Breast epithelium (tissue), 4 donors: ENCODE measurements at regions not wholly inside any gene's neighbourhood (a gene's known extent, or its start where the extent isn't known, plus 50 kb on each side); places are given as distances from the start of the nearest gene placed in this dataset.

Source experiments
- DNase-seq, 2 donors: peaks; one replicate each; pipeline ENCODE4 v3.0.0-alpha.2; 2019; ENCODE audit warnings: low spot score in 2 of 2
- H3K27ac ChIP-seq, 2 donors: fragments of 200-600 bp; sonication (generic) in 1 of 2; one replicate each; pipeline ENCODE4 v1.5.1; 2016 to 2019; ENCODE audit warnings: mild to moderate bottlenecking in 1 of 2
- H3K27me3 ChIP-seq, 2 donors: fragments of 200-600 bp; sonication (generic) in 1 of 2; one replicate each; pipeline versions ENCODE4 v1.5.1 to v1.6.0; 2017 to 2019; ENCODE audit warnings: control low read depth in 1 of 2, mild to moderate bottlenecking in 1 of 2
- H3K36me3 ChIP-seq: fragments of 200-600 bp; one replicate; pipeline ENCODE4 v1.5.1; 2019
- H3K4me1 ChIP-seq, 2 donors: fragments of 200-600 bp; sonication (generic); one replicate each; pipeline ENCODE4 v1.5.1; 2016 to 2019; ENCODE audit warnings: control low read depth in 1 of 2
- H3K4me3 ChIP-seq, 3 donors: fragments of 200-600 bp; sonication (generic); 1 replicate in 2 of 3; 2 replicates in 1 of 3; pipeline ENCODE4 v1.5.1; 2016 to 2019; ENCODE audit warnings: mild to moderate bottlenecking in 3 of 3, moderate library complexity in 2 of 3
- H3K9me3 ChIP-seq, 2 donors: fragments of 200-600 bp; sonication (generic) in 1 of 2; one replicate each; pipeline ENCODE4 v1.5.1; 2016 to 2019; ENCODE audit warnings: control low read depth in 1 of 2
- POLR2A ChIP-seq: fragments of 450-650 bp; IDR thresholded peaks from one replicate; pipeline ENCODE4 v1.6.1; 2016; ENCODE audit warnings: antibody characterized with exemption, mild to moderate bottlenecking, moderate library complexity
- POLR2AphosphoS5 ChIP-seq, 3 donors: sonication (generic); formaldehyde crosslinking; IDR thresholded peaks; one replicate each; pipeline ENCODE4 v1.6.1; 2017; ENCODE audit warnings: antibody characterized with exemption in 3 of 3
- intact Hi-C: fragments of 100-400 bp; cut with DNase I; formaldehyde crosslinking; loops from one replicate; pipeline ENCODE4 v1.15.1; 2023; ENCODE audit warnings: low total_unique reads
- TF ChIP-seq, protein P1 (sequence below), 3 donors: fragments of 450-650 bp; IDR thresholded peaks; one replicate each; pipeline ENCODE4 v1.5.1; 2016 to 2017; ENCODE audit warnings: antibody characterized with exemption in 3 of 3, mild to moderate bottlenecking in 3 of 3, moderate library complexity in 3 of 3

DNA sequence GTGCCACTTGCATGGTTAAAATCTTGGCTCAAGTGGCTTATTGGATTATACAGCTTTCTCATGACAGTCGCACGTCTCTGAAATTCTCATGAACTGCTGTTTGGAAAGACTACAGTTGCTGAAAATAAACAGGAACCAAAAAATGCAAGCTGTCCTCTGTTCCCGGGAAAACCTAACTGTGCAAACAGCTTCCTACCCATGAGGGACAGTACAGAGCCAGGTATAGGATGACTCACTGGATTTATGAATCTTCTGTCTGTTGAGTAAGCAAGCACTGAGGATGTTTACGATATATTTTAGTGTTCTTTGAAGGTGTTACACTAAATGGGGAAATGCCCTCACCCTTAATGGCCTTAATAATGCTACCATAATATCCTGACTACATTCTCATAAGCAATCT lies 380.3 kb upstream of the TNC start:
- intact Hi-C loops: no loop called here
- H3K27ac ChIP-seq: no peak overlapping the region
- no peak for TF ChIP-seq POLR2AphosphoS5 (IDR thresholded peaks at IDR 0.05)

DNA sequence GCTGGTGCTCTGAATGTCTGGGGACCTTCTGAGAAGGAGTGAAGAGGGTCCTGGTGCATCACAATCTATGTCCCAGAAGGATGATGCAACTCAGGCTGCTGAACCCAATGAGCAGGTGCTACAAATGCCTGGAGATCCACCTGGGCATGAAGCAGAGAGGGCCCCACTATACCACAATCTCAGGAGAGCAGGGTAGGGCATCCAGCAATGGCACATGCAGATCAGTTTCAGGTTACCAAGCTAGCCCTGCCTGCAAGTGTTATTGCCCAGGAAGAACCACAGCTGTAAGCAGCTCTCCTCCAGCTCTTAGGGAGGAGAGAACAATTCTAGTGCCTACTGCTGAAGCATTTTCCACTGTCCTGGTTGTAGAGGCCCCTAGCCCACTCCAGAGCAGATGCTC lies 389.2 kb upstream of the TNC start:
- Histone ChIP-seq H3K36me3 (no peaks in the 10 kb centered on the region), H3K27ac (no peak overlapping the region), H3K27me3 (no peaks in the 10 kb centered on the region), H3K4me1 (no peaks in the 10 kb centered on the region), H3K4me3 (no peak overlapping the region), H3K9me3 (no peaks in the 10 kb centered on the region)
- intact Hi-C loops: no loop called here
- DNase-seq: no peak
- TF ChIP-seq POLR2A (no peak), POLR2AphosphoS5 (IDR thresholded peaks at IDR 0.05) (no peak)
- TF ChIP-seq, protein P1, sequence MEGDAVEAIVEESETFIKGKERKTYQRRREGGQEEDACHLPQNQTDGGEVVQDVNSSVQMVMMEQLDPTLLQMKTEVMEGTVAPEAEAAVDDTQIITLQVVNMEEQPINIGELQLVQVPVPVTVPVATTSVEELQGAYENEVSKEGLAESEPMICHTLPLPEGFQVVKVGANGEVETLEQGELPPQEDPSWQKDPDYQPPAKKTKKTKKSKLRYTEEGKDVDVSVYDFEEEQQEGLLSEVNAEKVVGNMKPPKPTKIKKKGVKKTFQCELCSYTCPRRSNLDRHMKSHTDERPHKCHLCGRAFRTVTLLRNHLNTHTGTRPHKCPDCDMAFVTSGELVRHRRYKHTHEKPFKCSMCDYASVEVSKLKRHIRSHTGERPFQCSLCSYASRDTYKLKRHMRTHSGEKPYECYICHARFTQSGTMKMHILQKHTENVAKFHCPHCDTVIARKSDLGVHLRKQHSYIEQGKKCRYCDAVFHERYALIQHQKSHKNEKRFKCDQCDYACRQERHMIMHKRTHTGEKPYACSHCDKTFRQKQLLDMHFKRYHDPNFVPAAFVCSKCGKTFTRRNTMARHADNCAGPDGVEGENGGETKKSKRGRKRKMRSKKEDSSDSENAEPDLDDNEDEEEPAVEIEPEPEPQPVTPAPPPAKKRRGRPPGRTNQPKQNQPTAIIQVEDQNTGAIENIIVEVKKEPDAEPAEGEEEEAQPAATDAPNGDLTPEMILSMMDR (IDR thresholded peaks at IDR 0.05): no peak

More for the DNA sequence above, 380.3 kb upstream of the TNC start:
- no peak for DNase-seq
- Histone ChIP-seq H3K4me3 (no peak overlapping the region), H3K9me3 (no peaks in the 10 kb centered on the region), H3K36me3 (no peaks in the 10 kb centered on the region), H3K27me3 (peaks cover 0 to 3% of the 10 kb centered on the region in 2 donors), H3K4me1 (no peaks in the 10 kb centered on the region)

DNA sequence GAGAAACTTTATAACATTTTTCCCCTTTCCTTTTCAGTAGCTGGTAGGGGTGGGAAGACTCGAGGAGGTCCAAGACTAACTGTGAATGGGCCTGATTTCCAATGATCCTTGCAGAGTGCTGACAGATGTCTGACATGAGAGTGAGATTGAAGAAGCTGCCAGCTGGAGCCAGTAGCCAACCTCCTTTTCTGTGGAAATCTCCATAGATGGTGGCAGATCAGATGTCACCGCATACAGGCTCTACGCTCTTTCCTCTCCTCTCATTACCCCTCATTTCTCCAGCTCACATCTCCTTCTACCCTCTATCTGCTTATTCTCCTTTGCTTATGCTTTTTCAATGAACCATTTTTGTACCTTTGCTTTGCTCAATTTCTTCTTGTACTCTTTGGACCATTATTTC lies 395.2 kb upstream of the TNC start:
- DNase-seq: no peak
- Histone ChIP-seq H3K27ac (no peak overlapping the region), H3K4me3 (no peak overlapping the region), H3K27me3 (no peaks in the 10 kb centered on the region), H3K9me3 (no peaks in the 10 kb centered on the region), H3K36me3 (no peaks in the 10 kb centered on the region), H3K4me1 (no peaks in the 10 kb centered on the region)
- intact Hi-C loops: no loop called here
- TF ChIP-seq POLR2AphosphoS5 (IDR thresholded peaks at IDR 0.05) (no peak), POLR2A (no peak)
- TF ChIP-seq, protein P1 (IDR thresholded peaks at IDR 0.05): no peak

DNA sequence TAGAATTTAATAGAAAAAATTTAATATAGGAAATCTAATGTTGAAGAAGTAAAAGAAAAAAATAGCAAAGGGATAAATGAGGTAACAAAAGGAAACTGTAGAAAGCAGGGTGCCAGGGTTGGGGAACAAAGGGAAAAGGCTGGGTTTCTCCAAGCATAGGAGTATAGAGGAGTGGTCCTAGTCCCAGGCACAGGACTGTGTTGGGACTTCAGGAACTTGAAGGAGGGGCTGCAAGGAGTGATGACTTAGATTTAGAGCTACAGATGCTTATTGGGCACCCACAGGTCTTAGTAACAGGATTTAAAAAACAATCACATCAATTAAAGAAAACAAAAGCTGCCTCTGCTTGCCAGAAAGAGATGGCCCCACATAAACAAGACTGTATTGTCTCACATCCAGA lies 396.5 kb upstream of the TNC start:
- no peaks in the 10 kb centered on the region for H3K9me3 ChIP-seq
- no peak overlapping the region for H3K4me3 ChIP-seq
- H3K4me1 ChIP-seq: no peaks in the 10 kb centered on the region
- H3K27ac ChIP-seq: no peak overlapping the region
- DNase-seq: no peak
- no peaks in the 10 kb centered on the region for H3K27me3 ChIP-seq
- no peaks in the 10 kb centered on the region for H3K36me3 ChIP-seq
- TF ChIP-seq, protein P1 (IDR thresholded peaks at IDR 0.05): no peak
- no peak for TF ChIP-seq POLR2A
- no peak for TF ChIP-seq POLR2AphosphoS5 (IDR thresholded peaks at IDR 0.05)
- intact Hi-C loops: no loop called here

DNA sequence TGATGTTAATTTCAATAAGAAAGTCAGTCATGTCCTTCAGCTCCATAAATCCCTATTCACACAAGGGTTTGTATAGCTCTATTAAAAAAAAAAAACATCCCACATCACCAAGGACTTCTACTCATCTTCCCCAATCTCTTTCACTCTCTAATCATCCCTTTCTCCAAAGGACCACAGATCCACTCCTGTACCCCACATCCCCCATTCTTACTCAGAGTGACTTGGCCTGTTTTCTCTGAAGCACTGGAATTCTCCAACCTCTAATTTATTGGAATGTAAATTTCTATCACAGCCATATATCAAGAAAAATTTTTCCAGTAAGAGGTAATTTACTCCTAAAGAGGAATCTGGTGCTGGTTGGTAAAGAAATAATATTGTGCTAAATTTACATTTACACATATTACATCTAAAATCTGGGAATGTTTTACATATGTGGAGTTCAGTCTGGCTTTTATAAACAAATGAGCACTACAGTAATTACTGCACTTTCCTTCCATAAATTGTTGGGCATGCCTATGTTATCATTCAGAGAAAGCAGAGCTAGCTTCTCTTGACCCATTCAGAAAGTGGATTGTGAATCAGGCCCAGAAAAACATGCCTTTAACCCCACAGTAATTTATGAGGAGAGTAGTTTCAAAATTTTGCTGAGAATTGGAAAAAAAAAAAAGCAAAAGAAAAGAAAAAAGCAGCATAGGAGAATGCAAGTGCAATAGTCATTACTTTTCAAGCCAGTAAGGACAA lies 399.5 kb upstream of the TNC start:
- intact Hi-C loops: no loop called here
- Histone ChIP-seq H3K4me1 (no peaks in the 10 kb centered on the region), H3K27me3 (no peaks in the 10 kb centered on the region), H3K36me3 (no peaks in the 10 kb centered on the region), H3K4me3 (no peak overlapping the region), H3K27ac (no peak overlapping the region), H3K9me3 (no peaks in the 10 kb centered on the region)
- TF ChIP-seq, protein P1 (IDR thresholded peaks at IDR 0.05): no peak
- no peak for TF ChIP-seq POLR2A
- TF ChIP-seq POLR2AphosphoS5 (IDR thresholded peaks at IDR 0.05): no peak
- no peak for DNase-seq

DNA sequence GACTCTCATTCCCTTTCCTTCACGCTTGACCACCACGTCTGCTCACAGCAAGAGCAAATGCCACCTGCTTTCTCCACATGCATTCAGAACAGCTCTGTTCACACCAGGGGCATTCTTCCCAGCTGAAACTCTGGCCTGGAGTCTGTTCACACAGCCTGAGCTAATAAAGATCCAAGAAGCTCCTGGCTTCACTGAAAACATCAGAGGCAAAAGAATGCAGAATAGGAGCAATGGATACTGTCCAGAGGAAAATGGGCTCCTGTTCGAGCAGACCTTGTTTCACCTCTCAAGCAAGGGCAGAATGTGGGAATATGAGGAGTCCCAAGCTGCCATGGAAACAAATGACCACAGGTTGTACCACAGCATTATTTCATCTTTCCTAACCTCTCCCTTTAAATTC lies 402.7 kb upstream of the TNC start:
- Histone ChIP-seq H3K4me3 (no peak overlapping the region), H3K9me3 (no peaks in the 10 kb centered on the region), H3K27me3 (no peaks in the 10 kb centered on the region), H3K27ac (no peak overlapping the region), H3K36me3 (no peaks in the 10 kb centered on the region), H3K4me1 (no peaks in the 10 kb centered on the region)
- intact Hi-C loops: no loop called here
- TF ChIP-seq POLR2A: no peak
- TF ChIP-seq POLR2AphosphoS5 (IDR thresholded peaks at IDR 0.05): no peak
- TF ChIP-seq, protein P1 (IDR thresholded peaks at IDR 0.05): no peak
- DNase-seq: no peak
